Peyer's patch (tissue), 4 donors: ENCODE measurements at regions not wholly inside any gene's neighbourhood (a gene's known extent, or its start where the extent isn't known, plus 50 kb on each side); places are given as distances from the start of the nearest gene placed in this dataset.

Experiments used
- CTCF ChIP-seq, 6 experiments: fragments of 450-650 bp in 4 of 6; fragments of 200-600 bp in 2 of 6; sonication (generic) in 1 of 6; IDR thresholded peaks; one replicate each; pipeline ENCODE4 v1.5.1; 2017 to 2019; ENCODE audit warnings: antibody characterized with exemption in 6 of 6, mild to moderate bottlenecking in 3 of 6, moderate library complexity in 1 of 6
- POLR2A ChIP-seq, 2 donors: fragments of 450-650 bp; IDR thresholded peaks; one replicate each; pipeline ENCODE4 v1.5.1; 2017; ENCODE audit warnings: antibody characterized with exemption in 2 of 2, mild to moderate bottlenecking in 2 of 2, moderate library complexity in 2 of 2

GRCh38 chr3:140830391-140830790 is 111.2 kb upstream of the SLC25A36 start:
- TF ChIP-seq CTCF (IDR thresholded peaks at IDR 0.05) (no peak), POLR2A (IDR thresholded peaks at IDR 0.05) (no peak)
